BJ (cell line): ENCODE measurements at regions not wholly inside any gene's neighbourhood (a gene's known extent, or its start where the extent isn't known, plus 50 kb on each side); places are given as distances from the start of the nearest gene placed in this dataset.
"Not testable (repeated sequence)": the region's sequence is repeated elsewhere in the genome, so short reads cannot be mapped to it uniquely, and the experiment has no call there.

ENCODE experiments used
- CTCF ChIA-PET: fragments of 350-600 bp; formaldehyde crosslinking; extraction: SDS; loops from one replicate; lab custom pipeline; 2021; ENCODE audit warnings: antibody characterized with exemption, inconsistent platforms; lab: Yijun Ruan, JAX
- POLR2A ChIA-PET: fragments of 300-600 bp; sonication (Branson Sonifier 250); formaldehyde crosslinking; extraction: SDS; loops from one replicate; lab custom pipeline; 2021; ENCODE audit warnings: antibody characterized with exemption; lab: Charles Lee
- DNase-seq: peaks from one replicate; pipeline ENCODE4 v3.0.0-alpha.2; 2011; ENCODE audit warnings: low read depth
- H3K27me3 ChIP-seq: 2 replicates; pipeline ENCODE4 v1.6.0; 2011; ENCODE audit warnings: low read length; ENCODE audit not compliant: control insufficient read depth, insufficient read depth
- H3K36me3 ChIP-seq: 2 replicates; pipeline ENCODE4 v1.5.1; 2011; ENCODE audit warnings: low read length; ENCODE audit not compliant: control insufficient read depth, insufficient read depth
- H3K4me3 ChIP-seq: 2 replicates; pipeline ENCODE4 v1.5.1; 2011; ENCODE audit warnings: low read depth, mild to moderate bottlenecking, control low read depth, low read length
- CTCF ChIP-seq: IDR thresholded peaks from 2 replicates; pipeline ENCODE4 v1.5.1; 2011; ENCODE audit warnings: low read depth, mild to moderate bottlenecking, control low read depth, inconsistent platforms, low read length, moderate library complexity; ENCODE audit not compliant: insufficient read depth

- no peaks in the 10 kb centered on the region for H3K36me3 ChIP-seq
- no peak overlapping the region for H3K4me3 ChIP-seq
- DNase-seq = no peak
- H3K27me3 ChIP-seq = no peaks in the 10 kb centered on the region
- CTCF ChIA-PET = no interaction called here
- TF ChIP-seq CTCF = no peak
- POLR2A ChIA-PET = no interaction called here
Observed at GRCh38 chr5:28945859-28946258, 1907.5 kb upstream of the CDH9 start.

GRCh38 chr5:28929366-28929765 is 1891.0 kb upstream of the CDH9 start:
- H3K27me3 ChIP-seq, POLR2A ChIA-PET, CTCF ChIA-PET, H3K4me3 ChIP-seq, H3K36me3 ChIP-seq, DNase-seq: not testable (repeated sequence)

GRCh38 chr5:28928327-28928790 is 1890.0 kb upstream of the CDH9 start:
- H3K27me3 ChIP-seq, H3K36me3 ChIP-seq, POLR2A ChIA-PET, H3K4me3 ChIP-seq, DNase-seq, CTCF ChIA-PET: not testable (repeated sequence)

GRCh38 chr5:28927559-28928326 is 1889.4 kb upstream of the CDH9 start:
- no peaks in the 10 kb centered on the region for H3K27me3 ChIP-seq
- H3K4me3 ChIP-seq = no peak overlapping the region
- no peaks in the 10 kb centered on the region for H3K36me3 ChIP-seq
- CTCF ChIA-PET = no interaction called here
- DNase-seq = no peak
- POLR2A ChIA-PET = no interaction called here
- TF ChIP-seq CTCF = no peak

- no peak for DNase-seq
- POLR2A ChIA-PET = no interaction called here
- Histone ChIP-seq H3K36me3 (no peaks in the 10 kb centered on the region), H3K4me3 (no peak overlapping the region), H3K27me3 (no peaks in the 10 kb centered on the region)
- CTCF ChIA-PET = no interaction called here
- TF ChIP-seq CTCF = no peak
Observed at GRCh38 chr5:28926422-28926821, 1888.0 kb upstream of the CDH9 start.

- no peaks in the 10 kb centered on the region for H3K27me3 ChIP-seq
- no peaks in the 10 kb centered on the region for H3K36me3 ChIP-seq
- no peak overlapping the region for H3K4me3 ChIP-seq
- DNase-seq = no peak
- ChIA-PET CTCF (no interaction called here), POLR2A (no interaction called here)
- TF ChIP-seq CTCF = no peak
Observed at GRCh38 chr5:28917631-28918030, 1879.2 kb upstream of the CDH9 start.
